ENCODE measurements at regions not wholly inside any gene's neighbourhood (a gene's known extent, or its start where the extent isn't known, plus 50 kb on each side); places are given as distances from the start of the nearest gene placed in this dataset.

DNA sequence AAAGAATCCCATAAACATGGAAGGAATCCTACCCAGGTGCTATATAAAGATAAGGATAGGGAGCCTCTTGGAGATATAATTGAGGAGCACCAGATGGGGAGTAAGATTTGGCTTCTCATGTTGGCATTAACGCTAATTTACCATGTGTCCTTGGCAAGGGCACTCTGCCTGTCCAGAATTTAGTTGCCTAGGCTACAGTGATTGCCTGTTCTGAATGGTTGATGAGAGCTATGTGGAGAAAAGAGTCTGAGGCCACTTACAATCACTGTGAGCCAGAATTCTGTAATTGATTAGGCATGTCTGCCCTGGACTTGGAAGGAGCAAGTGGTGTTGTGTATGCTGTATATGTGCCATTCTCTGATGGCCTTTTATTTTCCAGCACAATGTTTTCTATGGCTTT is 1101.2 kb upstream of the RBFOX1 start:
- TF ChIP-seq, protein P1, sequence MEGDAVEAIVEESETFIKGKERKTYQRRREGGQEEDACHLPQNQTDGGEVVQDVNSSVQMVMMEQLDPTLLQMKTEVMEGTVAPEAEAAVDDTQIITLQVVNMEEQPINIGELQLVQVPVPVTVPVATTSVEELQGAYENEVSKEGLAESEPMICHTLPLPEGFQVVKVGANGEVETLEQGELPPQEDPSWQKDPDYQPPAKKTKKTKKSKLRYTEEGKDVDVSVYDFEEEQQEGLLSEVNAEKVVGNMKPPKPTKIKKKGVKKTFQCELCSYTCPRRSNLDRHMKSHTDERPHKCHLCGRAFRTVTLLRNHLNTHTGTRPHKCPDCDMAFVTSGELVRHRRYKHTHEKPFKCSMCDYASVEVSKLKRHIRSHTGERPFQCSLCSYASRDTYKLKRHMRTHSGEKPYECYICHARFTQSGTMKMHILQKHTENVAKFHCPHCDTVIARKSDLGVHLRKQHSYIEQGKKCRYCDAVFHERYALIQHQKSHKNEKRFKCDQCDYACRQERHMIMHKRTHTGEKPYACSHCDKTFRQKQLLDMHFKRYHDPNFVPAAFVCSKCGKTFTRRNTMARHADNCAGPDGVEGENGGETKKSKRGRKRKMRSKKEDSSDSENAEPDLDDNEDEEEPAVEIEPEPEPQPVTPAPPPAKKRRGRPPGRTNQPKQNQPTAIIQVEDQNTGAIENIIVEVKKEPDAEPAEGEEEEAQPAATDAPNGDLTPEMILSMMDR (IDR thresholded peaks at IDR 0.05; ENCODE audit: low read depth, low read length): no peak
- H3K4me3 ChIP-seq (replicated peaks in 1 of 2; ENCODE audit: low read depth in 2 of 2, low read length in 2 of 2): no peak overlapping the region
- no peak for DNase-seq (ENCODE audit: low read depth in 2 of 2)

- DNase-seq (ENCODE audit: low read depth in 2 of 2): no peak
- TF ChIP-seq, protein P1 (IDR thresholded peaks at IDR 0.05; ENCODE audit: low read depth, low read length): no peak
Observed at GRCh38 chr16:6229186-6229585, 1103.5 kb upstream of the RBFOX1 start.

GRCh38 chr16:6218855-6219254 is 1113.8 kb upstream of the RBFOX1 start:
- H3K4me3 ChIP-seq (replicated peaks in 1 of 2; ENCODE audit: low read depth in 2 of 2, low read length in 2 of 2): no peak overlapping the region
- TF ChIP-seq, protein P1 (IDR thresholded peaks at IDR 0.05; ENCODE audit: low read depth, low read length): no peak
- no peak for DNase-seq (ENCODE audit: low read depth in 2 of 2)

More at GRCh38 chr16:6229186-6229585, 1103.5 kb upstream of the RBFOX1 start:
- no peak overlapping the region for H3K4me3 ChIP-seq (replicated peaks in 1 of 2; ENCODE audit: low read depth in 2 of 2, low read length in 2 of 2)

DNA sequence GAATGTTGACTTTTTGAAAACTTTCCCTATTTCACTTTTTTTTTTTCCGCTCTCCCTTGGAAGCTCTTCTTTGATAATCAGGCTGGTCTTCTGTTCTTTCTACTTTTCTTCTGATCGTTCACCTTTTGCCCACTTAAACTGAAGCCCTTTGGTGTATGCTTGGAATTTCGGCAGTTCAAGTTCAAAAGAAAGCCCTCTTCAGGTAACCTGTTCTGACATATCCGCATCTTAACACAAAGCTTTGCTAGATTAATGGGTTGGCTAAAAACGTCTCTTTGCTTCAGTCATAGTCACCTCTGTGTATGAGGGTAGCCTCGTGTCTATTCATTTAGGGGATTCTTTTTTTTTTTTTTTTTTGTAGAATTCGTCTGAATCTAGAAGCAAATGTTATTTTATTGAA is 1115.8 kb upstream of the RBFOX1 start:
- H3K4me3 ChIP-seq (replicated peaks in 1 of 2; ENCODE audit: low read depth in 2 of 2, low read length in 2 of 2): no peak overlapping the region
- TF ChIP-seq, protein P1 (IDR thresholded peaks at IDR 0.05; ENCODE audit: low read depth, low read length): no peak
- no peak for DNase-seq (ENCODE audit: low read depth in 2 of 2)

DNA sequence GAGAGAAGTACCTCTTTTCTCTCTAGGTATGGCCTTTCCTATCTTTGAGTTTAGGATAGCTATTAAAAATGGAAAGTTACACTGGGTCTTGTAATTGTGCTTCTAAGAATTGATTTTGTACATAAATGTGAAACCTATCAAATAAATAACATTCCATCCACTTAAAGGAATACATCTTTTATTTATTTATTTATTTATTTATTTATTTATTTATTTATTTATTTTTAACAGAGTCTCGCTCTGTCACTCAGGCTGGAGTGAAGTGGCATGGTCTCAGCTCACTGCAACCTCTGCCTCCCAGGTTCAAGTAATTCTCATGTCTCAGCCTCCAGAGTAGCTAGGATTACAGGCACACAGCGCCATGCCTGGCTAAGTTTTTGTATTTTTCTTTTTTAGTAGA is 1114.0 kb upstream of the EEF2KMT start:
- TF ChIP-seq, protein P1 (IDR thresholded peaks at IDR 0.05; ENCODE audit: low read depth, low read length): no peak
- no peak for DNase-seq (ENCODE audit: low read depth in 2 of 2)
- no peak overlapping the region for H3K4me3 ChIP-seq (replicated peaks in 1 of 2; ENCODE audit: low read depth in 2 of 2, low read length in 2 of 2)

GRCh38 chr16:6209355-6209930 is 1111.8 kb upstream of the EEF2KMT start:
- DNase-seq (ENCODE audit: low read depth in 2 of 2): no peak
- no peak overlapping the region for H3K4me3 ChIP-seq (replicated peaks in 1 of 2; ENCODE audit: low read depth in 2 of 2, low read length in 2 of 2)
- TF ChIP-seq, protein P1 (IDR thresholded peaks at IDR 0.05; ENCODE audit: low read depth, low read length): no peak

DNA sequence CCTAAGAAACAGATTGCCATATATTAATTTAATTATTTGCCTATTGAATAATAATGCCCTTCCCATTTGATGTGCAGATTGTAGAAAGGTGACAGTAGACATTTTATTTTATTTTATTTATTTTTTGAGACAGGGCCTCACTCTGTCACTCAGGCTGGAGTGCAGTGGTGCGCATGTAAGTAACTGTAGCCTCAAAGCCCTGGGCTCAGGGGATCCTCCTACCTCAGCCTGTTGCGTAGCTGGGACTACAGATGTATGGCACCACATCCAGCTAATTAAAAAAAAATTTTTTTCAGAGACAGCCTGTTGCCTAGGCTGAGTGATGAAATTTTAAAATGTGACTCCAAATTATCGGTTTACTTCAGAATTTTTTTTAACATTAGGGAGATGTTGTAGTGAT is 1110.0 kb upstream of the EEF2KMT start:
- H3K4me3 ChIP-seq (replicated peaks in 1 of 2; ENCODE audit: low read depth in 2 of 2, low read length in 2 of 2): no peak overlapping the region
- TF ChIP-seq, protein P1 (IDR thresholded peaks at IDR 0.05; ENCODE audit: low read depth, low read length): no peak
- no peak for DNase-seq (ENCODE audit: low read depth in 2 of 2)
